ENCODE measurements at regions not wholly inside any gene's neighbourhood (a gene's known extent, or its start where the extent isn't known, plus 50 kb on each side); places are given as distances from the start of the nearest gene placed in this dataset.

DNA sequence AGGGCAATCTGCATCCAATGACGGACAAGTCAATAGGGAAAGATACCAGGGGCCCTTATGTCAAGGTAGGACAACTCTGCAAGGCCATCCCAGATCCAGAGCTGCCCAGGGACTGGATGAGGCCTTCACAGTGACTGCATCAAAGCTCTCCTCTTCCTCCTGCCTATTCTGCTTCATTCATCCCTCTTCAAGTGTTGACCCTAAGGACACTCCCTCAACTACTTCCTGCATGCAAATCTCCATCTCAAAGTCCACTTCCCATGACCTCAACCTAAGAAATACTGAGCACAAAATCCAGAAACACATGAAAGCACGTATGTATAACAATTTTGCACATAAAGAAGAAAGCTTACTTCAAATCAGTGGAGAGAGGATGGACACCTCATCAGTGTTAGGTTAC is 182.3 kb downstream of the AVL9 start:
- no peak for TF ChIP-seq FOXM1 (IDR thresholded peaks at IDR 0.05; ENCODE audit: borderline replicate concordance)
- no peak for TF ChIP-seq SUZ12 (IDR thresholded peaks at IDR 0.05)
- no peak for TF ChIP-seq HDGF (IDR thresholded peaks at IDR 0.05; ENCODE audit: borderline replicate concordance)
- TF ChIP-seq FOXK2 (IDR thresholded peaks at IDR 0.05), result no peak
- no peak for TF ChIP-seq BHLHE40 (IDR thresholded peaks at IDR 0.05; ENCODE audit: borderline replicate concordance)
- TF ChIP-seq SP1 (IDR thresholded peaks at IDR 0.05), result no peak
- TF ChIP-seq ELF4 (IDR thresholded peaks at IDR 0.05), result no peak
